Keratinocyte (primary cell): ENCODE measurements at regions not wholly inside any gene's neighbourhood (a gene's known extent, or its start where the extent isn't known, plus 50 kb on each side); places are given as distances from the start of the nearest gene placed in this dataset.

Experiments used
- DNase-seq: peaks from one replicate; pipeline ENCODE4 v3.0.0-alpha.2; 2011; ENCODE audit warnings: low read depth, missing footprints, low spot score
- FAIRE-seq: peaks from 2 replicates; lab custom pipeline; 2011; peaks lifted over from hg19 to GRCh38; lab: Jason Lieb, UNC
- H2AFZ ChIP-seq: 2 replicates; pipeline ENCODE4 v1.6.0; 2012; ENCODE audit warnings: low read length, control low read depth, inconsistent platforms; ENCODE audit not compliant: control insufficient read depth
- H3K27ac ChIP-seq: 2 replicates; pipeline ENCODE4 v1.5.1; 2011; ENCODE audit warnings: low read length; ENCODE audit not compliant: control insufficient read depth, insufficient read depth
- H3K27me3 ChIP-seq: 3 replicates; pipeline ENCODE4 v1.6.0; 2011; ENCODE audit warnings: low read length; ENCODE audit not compliant: control insufficient read depth, insufficient read depth; ENCODE audit errors: extremely low read depth
- H3K36me3 ChIP-seq, 2 experiments: 2 replicates in 1 of 2; 3 replicates in 1 of 2; pipeline ENCODE4 v1.5.1; 2011; ENCODE audit warnings: low read length in 2 of 2, mild to moderate bottlenecking in 1 of 2; ENCODE audit not compliant: control insufficient read depth in 2 of 2, insufficient read depth in 2 of 2; ENCODE audit errors: extremely low read depth in 1 of 2
- H3K4me1 ChIP-seq: 3 replicates; pipeline ENCODE4 v1.5.1; 2011; ENCODE audit warnings: low read length; ENCODE audit not compliant: control insufficient read depth, insufficient read depth; ENCODE audit errors: extremely low read depth
- H3K4me2 ChIP-seq: 3 replicates; pipeline ENCODE4 v1.6.0; 2011; ENCODE audit warnings: low read depth, low read length; ENCODE audit not compliant: control insufficient read depth, insufficient read depth; ENCODE audit errors: extremely low read depth
- H3K4me3 ChIP-seq, 3 experiments: fragments of 200-600 bp in 1 of 3; sonication (generic) in 1 of 3; 2 replicates in 2 of 3; 3 replicates in 1 of 3; pipeline ENCODE4 v1.5.1; 2011 to 2016; ENCODE audit warnings: low read length in 3 of 3, mild to moderate bottlenecking in 3 of 3, control low read depth in 2 of 3, inconsistent platforms in 1 of 3, low read depth in 1 of 3, mixed read lengths in 1 of 3, mixed run types in 1 of 3, moderate library complexity in 1 of 3; ENCODE audit not compliant: control insufficient read depth in 2 of 3, insufficient read depth in 2 of 3; ENCODE audit errors: extremely low read depth in 1 of 3
- H3K79me2 ChIP-seq: 2 replicates; pipeline ENCODE4 v1.6.0; 2012; ENCODE audit warnings: low read length; ENCODE audit not compliant: control insufficient read depth, insufficient read depth
- H3K9ac ChIP-seq: 3 replicates; pipeline ENCODE4 v1.6.0; 2011; ENCODE audit warnings: low read length; ENCODE audit not compliant: control insufficient read depth, insufficient read depth; ENCODE audit errors: extremely low read depth
- H3K9me1 ChIP-seq: 3 replicates; pipeline ENCODE4 v1.6.0; 2011; ENCODE audit warnings: low read length; ENCODE audit not compliant: control insufficient read depth, insufficient read depth; ENCODE audit errors: extremely low read depth
- H3K9me3 ChIP-seq: 2 replicates; pipeline ENCODE4 v1.5.1; 2012; ENCODE audit warnings: low read depth, low read length; ENCODE audit not compliant: control insufficient read depth
- H4K20me1 ChIP-seq: 3 replicates; pipeline ENCODE4 v1.6.0; 2011; ENCODE audit warnings: low read length; ENCODE audit not compliant: control insufficient read depth, insufficient read depth; ENCODE audit errors: extremely low read depth
- CTCF ChIP-seq, 3 experiments: IDR thresholded peaks in 1 of 3; conservative IDR thresholded peaks in 1 of 3; optimal IDR thresholded peaks in 1 of 3; 2 replicates in 2 of 3; 3 replicates in 1 of 3; pipeline versions ENCODE3 to v1.5.1; 2011; ENCODE audit warnings: low read length in 3 of 3, mild to moderate bottlenecking in 3 of 3, moderate library complexity in 2 of 3, control low read depth in 1 of 3, inconsistent platforms in 1 of 3; ENCODE audit not compliant: insufficient read depth in 2 of 3; ENCODE audit errors: extremely low read depth in 1 of 3
- EZH2 ChIP-seq: IDR thresholded peaks from one replicate; pipeline ENCODE4 v1.6.1; 2012; ENCODE audit warnings: inconsistent platforms, mild to moderate bottlenecking, low read length, moderate library complexity
- dilution Hi-C: fragments of 300-500 bp; cut with MboI; formaldehyde crosslinking; loops from one replicate; pipeline ENCODE4 v1.7.0; 2020; ENCODE audit warnings: low sequenced_read_pairs; ENCODE audit not compliant: extremely low pct_ligation_motif_present

GRCh38 chr3:20729185-20729584 lies 543.2 kb upstream of the SGO1 start:
- no peaks in the 10 kb centered on the region for H3K79me2 ChIP-seq
- no peaks in the 10 kb centered on the region for H3K9me3 ChIP-seq
- H3K4me3 ChIP-seq = no peak overlapping the region
- no peak overlapping the region for H3K9ac ChIP-seq
- H3K36me3 ChIP-seq = no peaks in the 10 kb centered on the region
- H2AFZ ChIP-seq = no peak overlapping the region
- H4K20me1 ChIP-seq = no peaks in the 10 kb centered on the region
- FAIRE-seq = no peak
- no peaks in the 10 kb centered on the region for H3K27me3 ChIP-seq
- no peak overlapping the region for H3K4me2 ChIP-seq
- dilution Hi-C loops = no loop called here
- no peak for DNase-seq
- H3K27ac ChIP-seq = no peak overlapping the region
- TF ChIP-seq EZH2 = no peak
- TF ChIP-seq CTCF (optimal IDR thresholded peaks at IDR 0.05 in 1 of 3, IDR thresholded peaks at IDR 0.05 in 1 of 3, conservative IDR thresholded peaks at IDR 0.05 in 1 of 3; ENCODE audit: extremely low read depth in 1 of 3, insufficient read depth in 2 of 3, low read length in 3 of 3) = no peak
- no peaks in the 10 kb centered on the region for H3K4me1 ChIP-seq
- H3K9me1 ChIP-seq = no peaks in the 10 kb centered on the region

GRCh38 chr3:20726786-20727185 lies 540.8 kb upstream of the SGO1 start:
- Histone ChIP-seq H3K4me2 (no peak overlapping the region), H2AFZ (no peak overlapping the region), H3K9me1 (no peaks in the 10 kb centered on the region), H3K79me2 (no peaks in the 10 kb centered on the region), H3K36me3 (no peaks in the 10 kb centered on the region), H3K27me3 (no peaks in the 10 kb centered on the region), H3K4me1 (no peaks in the 10 kb centered on the region), H4K20me1 (no peaks in the 10 kb centered on the region), H3K9me3 (peaks cover 2% of the 10 kb centered on the region), H3K4me3 (no peak overlapping the region), H3K27ac (no peak overlapping the region), H3K9ac (no peak overlapping the region)
- TF ChIP-seq EZH2 (no peak), CTCF (optimal IDR thresholded peaks at IDR 0.05 in 1 of 3, IDR thresholded peaks at IDR 0.05 in 1 of 3, conservative IDR thresholded peaks at IDR 0.05 in 1 of 3; ENCODE audit: extremely low read depth in 1 of 3, insufficient read depth in 2 of 3, low read length in 3 of 3) (no peak)
- DNase-seq = no peak
- dilution Hi-C loops = no loop called here
- FAIRE-seq = no peak
